GM18861 (cell line): ENCODE measurements at regions not wholly inside any gene's neighbourhood (a gene's known extent, or its start where the extent isn't known, plus 50 kb on each side); places are given as distances from the start of the nearest gene placed in this dataset.
"Not testable (repeated sequence)": the region's sequence is repeated elsewhere in the genome, so short reads cannot be mapped to it uniquely, and the experiment has no call there.

ENCODE experiments used
- ATAC-seq: cut with Tn5 transposase; IDR thresholded peaks from one replicate; pipeline ENCODE4 v1.9.1; 2021; ENCODE audit not compliant: unreplicated experiment

GRCh38 chr3:98702166-98702565 is 61.0 kb upstream of the ST3GAL6 start:
- ATAC-seq: no peak

- ATAC-seq: no peak
Observed at GRCh38 chr3:98705212-98705611, 57.9 kb upstream of the ST3GAL6 start.

GRCh38 chr3:98705694-98706093 is 57.4 kb upstream of the ST3GAL6 start:
- no peak for ATAC-seq

GRCh38 chr3:98708681-98709080 is 54.5 kb upstream of the ST3GAL6 start:
- not testable (repeated sequence) for ATAC-seq

GRCh38 chr3:98709441-98709840 is 53.7 kb upstream of the ST3GAL6 start:
- no peak for ATAC-seq

- no peak for ATAC-seq
Observed at GRCh38 chr3:98710067-98710659, 53.0 kb upstream of the ST3GAL6 start.

- ATAC-seq: no peak
Observed at GRCh38 chr3:98711426-98711825, 51.7 kb upstream of the ST3GAL6 start.

- ATAC-seq: no peak
Observed at GRCh38 chr3:98712726-98713125, 50.4 kb upstream of the ST3GAL6 start.

- not testable (repeated sequence) for ATAC-seq
Observed at GRCh38 chr3:98713332-98713731, 49.8 kb upstream of the ST3GAL6 start.
